ENCODE measurements at regions not wholly inside any gene's neighbourhood (a gene's known extent, or its start where the extent isn't known, plus 50 kb on each side); places are given as distances from the start of the nearest gene placed in this dataset.

GRCh38 chr2:138275292-138275690 is 226.3 kb upstream of the SPOPL start:
- TF ChIP-seq, protein P1, sequence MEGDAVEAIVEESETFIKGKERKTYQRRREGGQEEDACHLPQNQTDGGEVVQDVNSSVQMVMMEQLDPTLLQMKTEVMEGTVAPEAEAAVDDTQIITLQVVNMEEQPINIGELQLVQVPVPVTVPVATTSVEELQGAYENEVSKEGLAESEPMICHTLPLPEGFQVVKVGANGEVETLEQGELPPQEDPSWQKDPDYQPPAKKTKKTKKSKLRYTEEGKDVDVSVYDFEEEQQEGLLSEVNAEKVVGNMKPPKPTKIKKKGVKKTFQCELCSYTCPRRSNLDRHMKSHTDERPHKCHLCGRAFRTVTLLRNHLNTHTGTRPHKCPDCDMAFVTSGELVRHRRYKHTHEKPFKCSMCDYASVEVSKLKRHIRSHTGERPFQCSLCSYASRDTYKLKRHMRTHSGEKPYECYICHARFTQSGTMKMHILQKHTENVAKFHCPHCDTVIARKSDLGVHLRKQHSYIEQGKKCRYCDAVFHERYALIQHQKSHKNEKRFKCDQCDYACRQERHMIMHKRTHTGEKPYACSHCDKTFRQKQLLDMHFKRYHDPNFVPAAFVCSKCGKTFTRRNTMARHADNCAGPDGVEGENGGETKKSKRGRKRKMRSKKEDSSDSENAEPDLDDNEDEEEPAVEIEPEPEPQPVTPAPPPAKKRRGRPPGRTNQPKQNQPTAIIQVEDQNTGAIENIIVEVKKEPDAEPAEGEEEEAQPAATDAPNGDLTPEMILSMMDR (IDR thresholded peaks at IDR 0.05), result no peak
- TF ChIP-seq POLR2A (IDR thresholded peaks at IDR 0.05), result no peak
- no peak for TF ChIP-seq POLR2AphosphoS5 (IDR thresholded peaks at IDR 0.05)
